PFSK-1 (cell line): ENCODE measurements at regions not wholly inside any gene's neighbourhood (a gene's known extent, or its start where the extent isn't known, plus 50 kb on each side); places are given as distances from the start of the nearest gene placed in this dataset.

ENCODE experiments used
- FOXP2 ChIP-seq: optimal IDR thresholded peaks from 2 replicates; pipeline ENCODE3; 2011; ENCODE audit warnings: borderline replicate concordance, control low read depth, inconsistent platforms; ENCODE audit not compliant: insufficient read depth; ENCODE audit errors: extremely low read length, extremely low read depth
- POLR2AphosphoS5 ChIP-seq: IDR thresholded peaks from 2 replicates; pipeline ENCODE4 v1.6.1; 2012; ENCODE audit warnings: low read depth, mild to moderate bottlenecking, control low read depth, low read length, moderate library complexity
- REST ChIP-seq, 2 experiments: IDR thresholded peaks; 2 replicates each; pipeline versions ENCODE4 v1.6.1 to v1.8.0; 2011 to 2012; ENCODE audit warnings: low read depth in 2 of 2, low read length in 2 of 2, control low read depth in 1 of 2, inconsistent platforms in 1 of 2, mild to moderate bottlenecking in 1 of 2, moderate library complexity in 1 of 2; ENCODE audit not compliant: insufficient read depth in 1 of 2
- SIN3A ChIP-seq: IDR thresholded peaks from 2 replicates; pipeline ENCODE4 v1.6.1; 2012; ENCODE audit warnings: mild to moderate bottlenecking, low read length, moderate library complexity, borderline replicate concordance; ENCODE audit not compliant: insufficient read depth
- TAF1 ChIP-seq: IDR thresholded peaks from 2 replicates; pipeline ENCODE4 v1.6.1; 2012; ENCODE audit warnings: low read length, control low read depth, borderline replicate concordance; ENCODE audit not compliant: insufficient read depth

GRCh38 chr4:164613792-164614191, 140.1 kb upstream of the SMIM31 start:
- no peak for TF ChIP-seq SIN3A
- TF ChIP-seq POLR2AphosphoS5: no peak
- TF ChIP-seq FOXP2: no peak
- no peak for TF ChIP-seq TAF1
- TF ChIP-seq REST (IDR thresholded peaks at IDR 0.05; ENCODE audit: insufficient read depth in 1 of 2, low read depth in 2 of 2, low read length in 2 of 2): no peak

GRCh38 chr4:164614329-164614728, 139.6 kb upstream of the SMIM31 start:
- TF ChIP-seq REST (IDR thresholded peaks at IDR 0.05; ENCODE audit: insufficient read depth in 1 of 2, low read depth in 2 of 2, low read length in 2 of 2) (no peak), SIN3A (no peak), FOXP2 (no peak), POLR2AphosphoS5 (no peak), TAF1 (no peak)

GRCh38 chr4:164614999-164615398, 138.9 kb upstream of the SMIM31 start:
- TF ChIP-seq FOXP2 (no peak), SIN3A (no peak), REST (IDR thresholded peaks at IDR 0.05; ENCODE audit: insufficient read depth in 1 of 2, low read depth in 2 of 2, low read length in 2 of 2) (no peak), POLR2AphosphoS5 (no peak), TAF1 (no peak)

GRCh38 chr4:164615964-164616363, 138.0 kb upstream of the SMIM31 start:
- TF ChIP-seq SIN3A (no peak), FOXP2 (no peak), REST (IDR thresholded peaks at IDR 0.05; ENCODE audit: insufficient read depth in 1 of 2, low read depth in 2 of 2, low read length in 2 of 2) (no peak), TAF1 (no peak), POLR2AphosphoS5 (no peak)

GRCh38 chr4:164616961-164617360, 137.0 kb upstream of the SMIM31 start:
- TF ChIP-seq SIN3A: no peak
- TF ChIP-seq REST (IDR thresholded peaks at IDR 0.05; ENCODE audit: insufficient read depth in 1 of 2, low read depth in 2 of 2, low read length in 2 of 2): no peak
- TF ChIP-seq TAF1: no peak
- TF ChIP-seq FOXP2: no peak
- no peak for TF ChIP-seq POLR2AphosphoS5
